Common myeloid progenitor, CD34-positive (primary cell): ENCODE measurements at regions not wholly inside any gene's neighbourhood (a gene's known extent, or its start where the extent isn't known, plus 50 kb on each side); places are given as distances from the start of the nearest gene placed in this dataset.

Experiments used
- CTCF ChIA-PET: fragments of 350-600 bp; sonication (Branson Sonifier 250); formaldehyde crosslinking; loops from one replicate; lab custom pipeline; 2021; ENCODE audit warnings: antibody characterized with exemption; lab: Charles Lee
- POLR2A ChIA-PET: fragments of 350-600 bp; sonication (Branson Sonifier 250); formaldehyde crosslinking; loops from one replicate; lab custom pipeline; 2021; ENCODE audit warnings: antibody characterized with exemption; lab: Charles Lee
- DNase-seq, 3 donors: peaks; one replicate each; pipeline versions ENCODE4 v3.0.0 to v3.0.0-alpha.2; 2013
- H3K27ac ChIP-seq, 2 experiments: 1 replicate in 1 of 2; 2 replicates in 1 of 2; pipeline ENCODE4 v1.7.0; 2013; ENCODE audit warnings: inconsistent platforms in 2 of 2, low read length in 2 of 2, mild to moderate bottlenecking in 2 of 2, low read depth in 1 of 2, moderate library complexity in 1 of 2; ENCODE audit not compliant: severe bottlenecking in 2 of 2, insufficient read depth in 1 of 2, poor library complexity in 1 of 2
- H3K27me3 ChIP-seq, 5 experiments: replicated peaks in 2 of 5; 1 replicate in 3 of 5; 2 replicates in 2 of 5; pipeline versions ENCODE4 v1.6.1 to v1.7.0; 2013; ENCODE audit warnings: low read length in 4 of 5, mild to moderate bottlenecking in 2 of 5, moderate library complexity in 2 of 5, inconsistent platforms in 1 of 5; ENCODE audit not compliant: insufficient read depth in 5 of 5, control insufficient read depth in 4 of 5
- H3K36me3 ChIP-seq, 4 experiments: 1 replicate in 2 of 4; 2 replicates in 2 of 4; pipeline versions ENCODE4 v1.6.1 to v1.7.0; 2013; ENCODE audit warnings: low read length in 3 of 4, control low read depth in 1 of 4, mild to moderate bottlenecking in 1 of 4; ENCODE audit not compliant: control insufficient read depth in 4 of 4, insufficient read depth in 4 of 4
- H3K4me1 ChIP-seq, 4 experiments: 1 replicate in 3 of 4; 2 replicates in 1 of 4; pipeline versions ENCODE4 v1.6.1 to v1.7.1; 2013; ENCODE audit warnings: low read length in 3 of 4, mild to moderate bottlenecking in 3 of 4, control low read depth in 1 of 4, inconsistent platforms in 1 of 4, moderate library complexity in 1 of 4; ENCODE audit not compliant: control insufficient read depth in 4 of 4, insufficient read depth in 4 of 4; ENCODE audit errors: control extremely low read depth in 1 of 4
- H3K4me3 ChIP-seq, 7 experiments: 1 replicate in 4 of 7; 2 replicates in 3 of 7; pipeline versions ENCODE4 v1.5.1 to v1.7.0; 2013; ENCODE audit warnings: mild to moderate bottlenecking in 7 of 7, low read length in 6 of 7, moderate library complexity in 6 of 7, inconsistent platforms in 2 of 7, low read depth in 2 of 7, control low read depth in 1 of 7; ENCODE audit not compliant: insufficient read depth in 4 of 7, control insufficient read depth in 1 of 7; ENCODE audit errors: extremely low read depth in 1 of 7
- H3K9me3 ChIP-seq, 5 experiments: 1 replicate in 4 of 5; 2 replicates in 1 of 5; pipeline versions ENCODE4 v1.6.1 to v1.7.1; 2013; ENCODE audit warnings: low read length in 4 of 5, mild to moderate bottlenecking in 2 of 5, inconsistent platforms in 1 of 5, low read depth in 1 of 5, moderate library complexity in 1 of 5; ENCODE audit not compliant: control insufficient read depth in 4 of 5, insufficient read depth in 2 of 5; ENCODE audit errors: control extremely low read depth in 1 of 5
- WGBS: methylation state at CpG from one replicate; pipeline ENCODE4 v1.1.5; 2013; ENCODE audit not compliant: insufficient coverage; 5-methylcytosine and 5-hydroxymethylcytosine counted together

DNA sequence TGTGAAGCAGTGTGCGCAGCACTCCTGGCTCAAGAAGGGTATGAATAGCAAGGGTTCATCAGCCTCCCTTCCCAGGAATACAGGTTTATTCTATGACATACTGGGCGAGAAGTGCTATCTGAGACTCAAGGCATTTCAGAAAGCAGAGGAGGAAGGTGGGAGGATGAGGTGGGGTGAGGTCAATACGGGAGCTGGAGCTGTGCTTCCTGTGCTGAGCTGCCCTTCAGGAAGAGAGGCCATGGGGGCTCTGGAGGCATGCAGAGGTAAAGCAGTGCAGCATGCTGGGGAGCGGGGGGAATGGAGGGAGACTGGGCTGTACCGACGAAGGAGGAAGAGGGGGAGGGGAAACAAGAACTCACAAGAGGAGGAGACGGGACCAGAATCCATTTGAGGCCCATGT lies 717.6 kb downstream of the PTPRU start:
- H3K4me3 ChIP-seq, result no peak overlapping the region
- H3K4me1 ChIP-seq, result no peaks in the 10 kb centered on the region
- 49% methylated on average over 6 of the region's 7 CpGs for WGBS
- peaks cover 0 to 20% (median 4%) of the 10 kb centered on the region in 5 experiments for H3K9me3 ChIP-seq
- no peak for DNase-seq
- H3K27ac ChIP-seq, result no peak overlapping the region
- peaks cover 0 to 2% (median 0%) of the 10 kb centered on the region in 5 experiments for H3K27me3 ChIP-seq
- ChIA-PET POLR2A (no interaction called here), CTCF (no interaction called here)
- no peaks in the 10 kb centered on the region for H3K36me3 ChIP-seq

DNA sequence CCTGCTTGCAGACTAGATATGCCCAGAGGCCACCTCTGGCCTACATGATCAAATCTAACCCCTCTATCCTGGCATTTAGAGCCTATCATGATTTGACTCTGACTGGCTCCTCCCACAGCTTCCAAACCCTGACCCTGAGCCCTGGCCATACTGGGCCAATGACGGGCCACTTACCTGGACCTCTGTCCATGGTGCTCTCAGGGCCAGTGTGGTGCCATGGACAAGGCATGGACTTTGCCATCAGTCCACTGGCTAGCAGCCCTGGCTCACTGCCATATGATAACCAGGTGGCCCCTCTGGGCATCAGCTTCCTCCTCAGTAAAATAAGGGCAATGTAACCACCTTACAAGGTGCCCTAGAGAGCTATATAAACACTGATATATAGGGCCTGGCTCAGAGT lies 713.4 kb downstream of the PTPRU start:
- POLR2A ChIA-PET, result no interaction called here
- peaks cover 0 to 7% (median 0%) of the 10 kb centered on the region in 5 experiments for H3K27me3 ChIP-seq
- whole genome bisulfite sequencing, result 100% methylated on average over 1 of the region's 1 CpG

DNA sequence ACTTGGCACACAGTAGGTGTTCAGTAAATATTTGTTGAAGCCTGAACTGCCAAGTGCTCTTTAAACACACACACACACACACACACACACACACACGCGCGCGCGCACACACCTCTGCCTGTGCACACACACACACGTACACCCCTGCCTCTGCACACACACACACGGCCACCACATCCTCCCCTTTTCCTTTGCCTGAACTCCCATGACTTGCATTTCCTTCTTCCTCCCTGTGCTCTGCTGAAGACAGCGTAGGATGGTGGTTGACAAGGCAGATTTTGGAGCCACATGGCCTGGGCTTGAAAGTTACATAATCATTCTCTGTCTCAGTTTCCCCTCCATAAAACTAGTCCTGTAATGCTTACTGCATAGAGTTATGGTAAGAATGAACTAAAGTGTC lies 712.3 kb downstream of the PTPRU start:
- H3K27ac ChIP-seq, result no peak overlapping the region
- POLR2A ChIA-PET, result no interaction called here
- DNase-seq, result peak; percentile 48 to 75 (median 59)
- CTCF ChIA-PET, result no interaction called here
- peaks cover 0 to 20% (median 4%) of the 10 kb centered on the region in 5 experiments for H3K9me3 ChIP-seq
- peaks cover 0 to 5% (median 0%) of the 10 kb centered on the region in 4 experiments for H3K4me1 ChIP-seq
- WGBS, result 17% methylated on average over 1 of the region's 8 CpGs
- H3K4me3 ChIP-seq, result no peak overlapping the region
- H3K36me3 ChIP-seq, result no peaks in the 10 kb centered on the region
- H3K27me3 ChIP-seq, result peaks cover 0 to 7% (median 0%) of the 10 kb centered on the region in 5 experiments

More for the DNA sequence above, 713.4 kb downstream of the PTPRU start:
- Histone ChIP-seq H3K36me3 (no peaks in the 10 kb centered on the region), H3K4me1 (peaks cover 0 to 5% (median 0%) of the 10 kb centered on the region in 4 experiments), H3K9me3 (peaks cover 0 to 20% (median 4%) of the 10 kb centered on the region in 5 experiments), H3K4me3 (no peak overlapping the region), H3K27ac (no peak overlapping the region)
- CTCF ChIA-PET, result no interaction called here
- DNase-seq, result no peak

DNA sequence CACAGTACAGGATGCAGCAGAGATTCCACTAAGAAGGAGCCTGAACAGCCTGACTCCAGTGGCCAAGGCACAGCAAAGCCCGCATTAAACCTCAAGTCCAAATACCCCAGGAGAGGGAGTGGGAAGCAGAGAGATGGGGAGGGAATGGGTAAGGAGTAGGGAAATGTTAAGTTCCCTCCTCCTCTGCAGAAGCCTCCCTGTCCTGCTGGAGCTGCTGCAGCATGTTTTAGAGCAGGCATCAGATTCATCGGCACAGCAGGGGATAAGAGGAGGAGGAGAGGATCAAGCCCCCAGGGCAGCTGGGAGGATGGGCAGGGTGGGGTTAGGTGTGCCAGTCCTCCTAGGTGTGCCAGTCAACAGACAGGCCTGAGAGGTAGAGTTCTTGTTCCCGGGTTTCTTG lies 709.7 kb downstream of the PTPRU start:
- Histone ChIP-seq H3K27ac (no peak overlapping the region), H3K27me3 (peaks cover 0 to 13% (median 0%) of the 10 kb centered on the region in 5 experiments), H3K4me3 (no peak overlapping the region), H3K4me1 (peaks cover 0 to 5% (median 0%) of the 10 kb centered on the region in 4 experiments), H3K36me3 (no peaks in the 10 kb centered on the region), H3K9me3 (peaks cover 0 to 11% (median 2%) of the 10 kb centered on the region in 5 experiments)
- no CpG with 5 or more reads among the region's 3 CpGs for WGBS
- CTCF ChIA-PET, result no interaction called here
- DNase-seq, result no peak
- POLR2A ChIA-PET, result no interaction called here

DNA sequence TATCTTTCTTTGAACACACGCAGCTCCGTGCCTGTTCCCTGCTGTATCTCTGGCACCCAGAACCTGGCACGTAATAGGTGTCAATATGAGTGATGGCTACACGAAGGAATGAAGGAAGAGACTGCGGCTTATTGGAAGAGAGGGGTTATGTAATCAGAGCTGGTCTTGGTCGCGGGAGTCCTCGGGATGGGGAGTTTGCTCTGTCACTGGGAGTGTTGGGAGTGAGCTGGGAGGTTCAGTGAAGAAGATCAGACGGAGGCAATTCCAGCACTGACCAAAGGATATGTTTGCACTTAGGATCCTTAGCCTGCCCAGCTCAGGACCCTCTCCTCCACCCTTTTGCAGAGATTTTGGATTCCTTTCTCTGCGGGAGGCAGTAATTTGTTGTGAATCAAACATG lies 709.1 kb downstream of the PTPRU start:
- Histone ChIP-seq H3K4me3 (no peak overlapping the region), H3K27ac (no peak overlapping the region), H3K9me3 (peaks cover 0 to 5% (median 2%) of the 10 kb centered on the region in 5 experiments), H3K36me3 (no peaks in the 10 kb centered on the region), H3K4me1 (peaks cover 0 to 5% (median 0%) of the 10 kb centered on the region in 4 experiments), H3K27me3 (peaks cover 0 to 19% (median 0%) of the 10 kb centered on the region in 5 experiments)
- WGBS, result 58% methylated on average over 8 of the region's 10 CpGs
- POLR2A ChIA-PET, result no interaction called here
- CTCF ChIA-PET, result no interaction called here
- no peak for DNase-seq

DNA sequence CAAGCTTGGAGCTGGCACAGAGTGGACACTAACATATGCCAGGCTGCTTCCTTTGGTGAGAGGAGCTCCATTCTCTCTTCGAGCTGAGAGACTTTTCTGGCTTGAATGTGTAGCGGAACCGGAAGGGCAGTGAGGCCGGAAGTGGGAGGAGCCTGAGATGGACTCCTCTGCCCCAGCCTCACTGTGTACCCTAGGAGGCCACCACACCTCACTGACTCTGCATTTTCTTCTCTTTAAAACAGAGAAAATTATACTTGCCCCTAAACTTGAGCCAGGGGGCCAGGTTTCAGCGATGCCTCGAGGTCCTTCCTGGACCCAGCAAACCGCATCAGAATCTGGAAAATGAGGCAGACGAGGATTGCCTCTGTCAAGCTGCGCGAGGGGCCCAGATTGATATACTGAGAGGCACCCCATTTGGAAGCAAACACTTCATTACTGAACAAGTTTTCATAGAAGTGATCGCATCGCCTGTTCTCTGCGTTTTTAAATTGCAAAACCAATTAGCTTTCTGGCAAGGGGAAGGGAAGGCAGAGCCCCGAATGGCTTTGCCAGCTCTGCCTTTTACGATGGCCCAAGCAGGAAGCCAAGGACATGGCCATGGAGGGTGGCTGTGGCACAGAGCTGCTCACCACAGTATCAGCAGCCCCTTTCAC lies 708.1 kb downstream of the PTPRU start:
- ChIA-PET POLR2A (interaction anchor here (0.6 kb wide), 1 partner anchor 877 kb away, joined by 5 read pairs; no protein-coding TSS in a partner anchor), CTCF (no interaction called here)
- no peak overlapping the region for H3K4me3 ChIP-seq
- H3K27me3 ChIP-seq, result peaks cover 0 to 19% (median 0%) of the 10 kb centered on the region in 5 experiments
- H3K4me1 ChIP-seq, result peaks cover 0 to 5% (median 0%) of the 10 kb centered on the region in 4 experiments
- no peaks in the 10 kb centered on the region for H3K9me3 ChIP-seq
- 76% methylated on average over 15 of the region's 15 CpGs for WGBS
- no peaks in the 10 kb centered on the region for H3K36me3 ChIP-seq
- H3K27ac ChIP-seq, result no peak overlapping the region
- no peak for DNase-seq

DNA sequence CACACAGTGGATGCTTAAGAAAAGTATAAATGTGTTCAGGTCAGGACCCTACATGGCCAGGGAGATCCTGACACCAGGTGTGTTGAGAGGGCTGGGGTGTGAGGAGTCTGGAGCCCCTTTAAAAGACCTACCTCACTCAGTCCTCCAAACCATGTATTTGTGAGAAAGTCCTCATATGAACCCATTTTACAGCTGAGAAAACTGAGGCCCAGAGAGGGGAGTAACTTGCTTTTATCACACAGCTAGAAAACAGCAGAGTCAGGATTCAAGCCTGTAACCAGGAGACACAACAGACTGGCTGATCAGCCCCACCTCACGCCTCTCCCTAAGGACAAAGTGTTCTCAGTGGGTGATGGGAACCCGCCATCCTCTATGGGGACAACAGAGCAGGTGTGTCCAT lies 706.7 kb downstream of the PTPRU start:
- WGBS, result 92% methylated on average over 2 of the region's 2 CpGs
- POLR2A ChIA-PET, result no interaction called here

More for the DNA sequence above, 706.7 kb downstream of the PTPRU start:
- Histone ChIP-seq H3K4me3 (no peak overlapping the region), H3K27me3 (peaks cover 0 to 19% (median 0%) of the 10 kb centered on the region in 5 experiments), H3K27ac (no peak overlapping the region), H3K4me1 (peaks cover 0 to under 1% (median 0%) of the 10 kb centered on the region in 4 experiments), H3K36me3 (no peaks in the 10 kb centered on the region), H3K9me3 (no peaks in the 10 kb centered on the region)
- DNase-seq, result no peak
- CTCF ChIA-PET, result no interaction called here
